K562 (cell line): ENCODE measurements at regions not wholly inside any gene's neighbourhood (a gene's known extent, or its start where the extent isn't known, plus 50 kb on each side); places are given as distances from the start of the nearest gene placed in this dataset.

ENCODE experiments used
- CBX8 ChIP-seq: fragments of 200-600 bp; sonication (generic); IDR thresholded peaks from 2 replicates; pipeline ENCODE4 v1.6.1; 2012; ENCODE audit warnings: borderline replicate concordance, mixed run types, low read depth, mild to moderate bottlenecking, moderate library complexity, mixed read lengths, low read length, control low read depth, inconsistent platforms; ENCODE audit not compliant: poor library complexity, severe bottlenecking; ENCODE audit errors: extremely low read depth
- CEBPZ ChIP-seq: fragments of 150-350 bp; IDR thresholded peaks from 2 replicates; pipeline ENCODE4 v1.6.1; 2014; ENCODE audit warnings: low read depth, mild to moderate bottlenecking, low read length, borderline replicate concordance
- ELK3 ChIP-seq: fragments of 450-650 bp; formaldehyde crosslinking; IDR thresholded peaks from 2 replicates; pipeline ENCODE4 v1.4.0; 2020; ENCODE audit warnings: mild to moderate bottlenecking
- ERF ChIP-seq: fragments of 450-650 bp; formaldehyde crosslinking; IDR thresholded peaks from 2 replicates; pipeline ENCODE4 v1.4.0; 2020; ENCODE audit warnings: mild to moderate bottlenecking, mixed read lengths
- FOS ChIP-seq: IDR thresholded peaks from 3 replicates; pipeline ENCODE4 v1.6.1; 2011; ENCODE audit not compliant: insufficient read length; ENCODE audit errors: extremely low read depth
- FOSL1 ChIP-seq: fragments of 200-800 bp; sonication (Bioruptor generic); conservative IDR thresholded peaks from 2 replicates; pipeline ENCODE4 v1.6.1; 2016; ENCODE audit warnings: missing genetic modification characterization, missing compliant biosample characterization
- HMG20A ChIP-seq: fragments of 450-650 bp; formaldehyde crosslinking; conservative IDR thresholded peaks from 2 replicates; pipeline ENCODE4 v1.4.0; 2020; ENCODE audit warnings: mild to moderate bottlenecking, mixed read lengths
- HSF4 ChIP-seq: fragments of 250-450 bp; sonication (Bioruptor Pico); IDR thresholded peaks from 2 replicates; pipeline ENCODE4 v2.1.2; 2022; ENCODE audit warnings: mild to moderate bottlenecking, moderate library complexity, borderline replicate concordance
- KDM4B ChIP-seq, 2 experiments: fragments of 450-650 bp in 1 of 2; sonication (generic) in 1 of 2; IDR thresholded peaks; 2 replicates each; pipeline ENCODE4 v1.6.1; 2016 to 2017; ENCODE audit warnings: borderline replicate concordance in 2 of 2, antibody characterized with exemption in 1 of 2, low read depth in 1 of 2, mild to moderate bottlenecking in 1 of 2
- PML ChIP-seq: IDR thresholded peaks from 2 replicates; pipeline ENCODE4 v1.6.1; 2012; ENCODE audit warnings: low read length, inconsistent platforms
- TFAM ChIP-seq: fragments of 250-450 bp; sonication (Bioruptor Pico); conservative IDR thresholded peaks from 2 replicates; pipeline ENCODE4 v1.5.0; 2021; ENCODE audit warnings: mild to moderate bottlenecking, moderate library complexity
- TOE1 ChIP-seq, 2 experiments: fragments of 450-650 bp in 1 of 2; sonication (generic) in 1 of 2; formaldehyde crosslinking in 1 of 2; IDR thresholded peaks; 2 replicates each; pipeline versions ENCODE4 v1.7.1 to v1.8.0; 2016 to 2022; ENCODE audit warnings: borderline replicate concordance in 2 of 2, mild to moderate bottlenecking in 2 of 2, antibody characterized with exemption in 1 of 2, inconsistent platforms in 1 of 2, low read depth in 1 of 2, missing genetic modification reagents in 1 of 2, moderate library complexity in 1 of 2
- ZBED1 ChIP-seq: IDR thresholded peaks from 2 replicates; pipeline ENCODE4 v1.6.1; 2014
- ZBTB5 ChIP-seq: fragments of 450-650 bp; IDR thresholded peaks from 2 replicates; pipeline ENCODE4 v1.6.1; 2017; ENCODE audit warnings: antibody characterized with exemption
- ZC3H4 ChIP-seq: sonication (generic); formaldehyde crosslinking; IDR thresholded peaks from 2 replicates; pipeline ENCODE4 v1.9.0; 2021; ENCODE audit warnings: missing genetic modification reagents, borderline replicate concordance
- ZNF165 ChIP-seq: fragments of 250-450 bp; sonication (Bioruptor Pico); IDR thresholded peaks from 2 replicates; pipeline ENCODE4 v1.4.0; 2020; ENCODE audit warnings: borderline replicate concordance
- TF ChIP-seq, protein P1 (sequence below): fragments of 450-650 bp; formaldehyde crosslinking; IDR thresholded peaks from 2 replicates; pipeline ENCODE4 v1.4.0; 2020; ENCODE audit warnings: mild to moderate bottlenecking, moderate library complexity
- TF ChIP-seq, protein P2 (sequence below): IDR thresholded peaks from 2 replicates; pipeline ENCODE4 v1.6.1; 2011; ENCODE audit warnings: borderline replicate concordance, low read depth, mild to moderate bottlenecking, moderate library complexity, low read length; ENCODE audit not compliant: insufficient read depth, poor library complexity, severe bottlenecking

- TF ChIP-seq ZBTB5 (no peak), HMG20A (CRISPR knock-in tag) (no peak), ZBED1 (no peak), ERF (CRISPR knock-in tag) (no peak), PML (peak; percentile 78), FOS (no peak), FOSL1 (tag) (peak; percentile 34; the same call in 1 of the 2 replicates), TOE1 (IDR thresholded peaks at IDR 0.05; ENCODE audit: borderline replicate concordance) (no peak), TOE1 (CRISPR knock-in tag; IDR thresholded peaks at IDR 0.05; ENCODE audit: borderline replicate concordance, low read depth) (no peak), HSF4 (CRISPR knock-in tag) (no peak), TFAM (CRISPR knock-in tag) (no peak), CBX8 (no peak), CEBPZ (no peak), ZC3H4 (CRISPR knock-in tag) (no peak), KDM4B (IDR thresholded peaks at IDR 0.05; ENCODE audit: borderline replicate concordance in 2 of 2, low read depth in 1 of 2) (no peak), ZNF165 (CRISPR knock-in tag) (no peak), ELK3 (no peak)
- TF ChIP-seq, protein P1, sequence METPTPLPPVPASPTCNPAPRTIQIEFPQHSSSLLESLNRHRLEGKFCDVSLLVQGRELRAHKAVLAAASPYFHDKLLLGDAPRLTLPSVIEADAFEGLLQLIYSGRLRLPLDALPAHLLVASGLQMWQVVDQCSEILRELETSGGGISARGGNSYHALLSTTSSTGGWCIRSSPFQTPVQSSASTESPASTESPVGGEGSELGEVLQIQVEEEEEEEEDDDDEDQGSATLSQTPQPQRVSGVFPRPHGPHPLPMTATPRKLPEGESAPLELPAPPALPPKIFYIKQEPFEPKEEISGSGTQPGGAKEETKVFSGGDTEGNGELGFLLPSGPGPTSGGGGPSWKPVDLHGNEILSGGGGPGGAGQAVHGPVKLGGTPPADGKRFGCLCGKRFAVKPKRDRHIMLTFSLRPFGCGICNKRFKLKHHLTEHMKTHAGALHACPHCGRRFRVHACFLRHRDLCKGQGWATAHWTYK (CRISPR knock-in tag), result no peak
- TF ChIP-seq, protein P2, sequence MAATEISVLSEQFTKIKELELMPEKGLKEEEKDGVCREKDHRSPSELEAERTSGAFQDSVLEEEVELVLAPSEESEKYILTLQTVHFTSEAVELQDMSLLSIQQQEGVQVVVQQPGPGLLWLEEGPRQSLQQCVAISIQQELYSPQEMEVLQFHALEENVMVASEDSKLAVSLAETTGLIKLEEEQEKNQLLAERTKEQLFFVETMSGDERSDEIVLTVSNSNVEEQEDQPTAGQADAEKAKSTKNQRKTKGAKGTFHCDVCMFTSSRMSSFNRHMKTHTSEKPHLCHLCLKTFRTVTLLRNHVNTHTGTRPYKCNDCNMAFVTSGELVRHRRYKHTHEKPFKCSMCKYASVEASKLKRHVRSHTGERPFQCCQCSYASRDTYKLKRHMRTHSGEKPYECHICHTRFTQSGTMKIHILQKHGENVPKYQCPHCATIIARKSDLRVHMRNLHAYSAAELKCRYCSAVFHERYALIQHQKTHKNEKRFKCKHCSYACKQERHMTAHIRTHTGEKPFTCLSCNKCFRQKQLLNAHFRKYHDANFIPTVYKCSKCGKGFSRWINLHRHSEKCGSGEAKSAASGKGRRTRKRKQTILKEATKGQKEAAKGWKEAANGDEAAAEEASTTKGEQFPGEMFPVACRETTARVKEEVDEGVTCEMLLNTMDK, result no peak
Measured at GRCh38 chr5:29993286-29993685, 1200.2 kb upstream of the CDH6 start (continued).
